ENCODE measurements at regions not wholly inside any gene's neighbourhood (a gene's known extent, or its start where the extent isn't known, plus 50 kb on each side); places are given as distances from the start of the nearest gene placed in this dataset.

DNA sequence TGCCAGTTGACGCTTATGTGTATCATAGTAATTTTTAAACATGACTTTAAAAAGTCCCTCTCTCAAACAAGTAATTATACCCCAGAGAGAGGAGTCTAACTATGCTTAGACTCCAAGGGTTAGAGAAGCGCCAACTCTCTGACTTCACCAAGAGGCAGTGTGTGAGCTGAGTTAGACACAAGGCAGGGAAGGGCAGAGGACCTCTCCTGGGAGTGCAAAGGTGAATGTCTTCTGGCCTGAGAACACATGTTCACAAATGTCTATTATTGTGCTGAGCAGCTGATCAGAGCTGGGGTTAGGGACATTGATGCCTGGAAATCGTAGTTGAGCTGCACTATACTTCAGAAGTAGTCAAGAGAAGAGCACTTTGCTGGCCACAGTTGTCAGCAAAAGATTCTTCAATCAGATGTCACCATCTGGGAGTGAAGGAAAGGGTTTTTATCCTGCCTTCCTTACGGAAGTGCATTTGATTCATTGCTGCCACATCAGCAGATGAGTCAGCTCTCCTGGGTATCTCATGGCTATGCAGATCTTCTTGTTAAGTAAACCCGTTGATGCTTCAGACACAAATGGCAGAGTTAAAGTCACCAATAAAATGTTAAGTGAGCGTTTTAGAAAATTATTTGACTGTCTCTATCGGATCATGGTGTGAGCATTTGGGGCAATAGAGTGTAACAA is 283.2 kb upstream of the ARGLU1 start:
- Histone ChIP-seq H3K4me3 (ENCODE audit: low read depth in 1 of 2, low read length in 2 of 2) (no peak overlapping the region), H3K36me3 (ENCODE audit: control insufficient read depth in 1 of 2, insufficient read depth in 2 of 2, low read length in 2 of 2) (no peaks in the 10 kb centered on the region), H3K9ac (ENCODE audit: low read depth in 1 of 2, low read length in 2 of 2) (no peak overlapping the region), H3K9me3 (ENCODE audit: control insufficient read depth in 1 of 2, low read length in 2 of 2) (no peaks in the 10 kb centered on the region), H3K4me1 (ENCODE audit: control insufficient read depth in 1 of 2, insufficient read depth in 2 of 2, low read length in 2 of 2) (no peaks in the 10 kb centered on the region), H3K27ac (ENCODE audit: low read depth, low read length) (no peak overlapping the region), H3K27me3 (ENCODE audit: control insufficient read depth in 1 of 2, insufficient read depth in 2 of 2, low read length in 2 of 2) (no peaks in the 10 kb centered on the region)

DNA sequence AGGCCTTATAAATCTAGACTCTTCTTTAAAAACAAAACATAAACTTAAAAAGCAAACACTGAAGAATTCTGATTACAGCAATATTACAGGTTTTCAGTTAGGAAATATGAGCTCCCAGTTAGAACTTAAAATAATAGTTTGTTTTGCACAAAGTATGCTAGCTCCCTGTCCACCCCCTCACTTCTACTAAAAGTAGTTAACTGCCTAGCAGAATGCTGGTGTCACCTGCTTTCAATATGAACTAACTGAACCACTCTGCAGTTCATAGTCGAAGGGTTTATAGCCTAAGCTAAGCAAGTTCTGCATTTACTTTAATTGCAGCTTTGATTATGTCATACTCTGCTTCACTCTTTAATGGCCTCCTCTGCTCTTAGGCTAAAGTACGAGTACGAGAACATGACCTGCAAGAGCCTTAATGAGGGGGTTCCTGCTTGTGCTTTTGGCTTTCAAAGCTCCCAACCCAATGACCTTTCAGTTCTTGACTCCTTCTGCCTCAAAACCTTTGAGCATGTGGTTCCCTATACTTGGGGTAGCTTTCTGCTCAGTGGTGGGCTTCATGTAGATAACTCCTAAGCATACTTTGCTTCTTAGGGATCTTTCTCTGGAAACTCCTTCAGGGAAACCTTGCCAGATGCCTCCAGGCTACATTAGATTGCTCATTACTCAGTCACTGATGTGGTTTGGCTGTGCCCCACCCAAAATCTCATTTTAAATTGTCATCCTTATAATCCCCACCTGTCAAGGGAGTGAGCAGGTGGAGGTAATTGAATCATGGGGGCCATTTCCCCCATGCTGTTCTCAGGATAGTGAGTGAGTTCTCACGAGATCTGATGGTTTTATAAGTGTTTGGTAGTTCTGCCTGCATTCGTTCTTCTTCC is 278.9 kb upstream of the ARGLU1 start:
- H3K27ac ChIP-seq (ENCODE audit: low read depth, low read length): no peak overlapping the region
- no peak overlapping the region for H3K9ac ChIP-seq (ENCODE audit: low read depth in 1 of 2, low read length in 2 of 2)
- H3K27me3 ChIP-seq (ENCODE audit: control insufficient read depth in 1 of 2, insufficient read depth in 2 of 2, low read length in 2 of 2): no peaks in the 10 kb centered on the region
- H3K36me3 ChIP-seq (ENCODE audit: control insufficient read depth in 1 of 2, insufficient read depth in 2 of 2, low read length in 2 of 2): no peaks in the 10 kb centered on the region
- H3K4me1 ChIP-seq (ENCODE audit: control insufficient read depth in 1 of 2, insufficient read depth in 2 of 2, low read length in 2 of 2): no peaks in the 10 kb centered on the region
- H3K9me3 ChIP-seq (ENCODE audit: control insufficient read depth in 1 of 2, low read length in 2 of 2): no peaks in the 10 kb centered on the region
- H3K4me3 ChIP-seq (ENCODE audit: low read depth in 1 of 2, low read length in 2 of 2): no peak overlapping the region

DNA sequence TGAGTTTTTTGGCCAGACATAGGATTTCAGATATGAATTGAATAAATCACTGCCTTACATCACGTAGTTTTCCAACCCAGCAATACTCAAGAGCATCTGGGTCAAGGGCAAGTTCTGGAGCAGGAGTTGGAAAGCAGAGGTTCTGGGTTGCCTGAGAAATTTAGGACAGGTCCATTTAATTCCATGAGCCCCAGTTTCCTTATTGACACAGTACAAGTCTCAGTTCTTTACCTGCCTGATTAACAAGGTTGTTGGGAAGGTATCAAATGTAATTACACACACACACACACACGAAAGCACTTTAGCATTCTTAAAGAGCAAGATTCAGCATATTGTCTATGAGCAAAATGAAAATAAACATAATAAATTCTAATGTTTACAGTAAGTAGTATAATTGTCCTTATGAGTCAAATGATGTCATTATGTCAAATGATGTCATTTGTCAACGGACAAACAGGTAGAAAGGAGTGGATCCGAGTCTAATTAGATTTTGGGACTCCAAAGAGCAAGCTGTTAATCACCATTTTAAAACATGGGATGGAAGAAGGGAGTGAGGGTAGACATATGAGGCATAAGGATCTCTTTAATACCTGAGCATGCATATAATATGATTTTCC is 268.4 kb upstream of the ARGLU1 start:
- Histone ChIP-seq H3K27ac (ENCODE audit: low read depth, low read length) (no peak overlapping the region), H3K4me1 (ENCODE audit: control insufficient read depth in 1 of 2, insufficient read depth in 2 of 2, low read length in 2 of 2) (no peaks in the 10 kb centered on the region), H3K4me3 (ENCODE audit: low read depth in 1 of 2, low read length in 2 of 2) (no peak overlapping the region), H3K9ac (ENCODE audit: low read depth in 1 of 2, low read length in 2 of 2) (no peak overlapping the region), H3K36me3 (ENCODE audit: control insufficient read depth in 1 of 2, insufficient read depth in 2 of 2, low read length in 2 of 2) (no peaks in the 10 kb centered on the region), H3K9me3 (ENCODE audit: control insufficient read depth in 1 of 2, low read length in 2 of 2) (no peaks in the 10 kb centered on the region), H3K27me3 (ENCODE audit: control insufficient read depth in 1 of 2, insufficient read depth in 2 of 2, low read length in 2 of 2) (no peaks in the 10 kb centered on the region)

DNA sequence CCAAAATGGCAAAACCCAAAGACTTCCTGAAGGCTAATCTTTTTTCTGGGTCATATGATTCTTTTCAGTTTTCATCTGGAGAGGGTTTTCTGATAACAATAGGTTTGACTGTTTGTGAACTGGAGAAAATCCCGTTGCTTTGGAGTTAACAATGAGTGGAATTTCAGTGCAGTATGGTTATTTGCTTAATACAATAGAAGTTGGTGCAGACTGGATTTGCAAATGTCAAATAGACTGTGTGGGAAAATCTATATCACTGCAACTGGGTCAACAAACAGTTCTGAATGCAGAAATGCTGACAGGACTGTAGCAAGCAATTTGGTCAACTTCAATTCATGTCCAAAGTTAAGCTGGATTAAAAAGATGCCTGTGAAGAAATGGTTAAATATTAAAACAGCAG is 267.5 kb upstream of the ARGLU1 start:
- Histone ChIP-seq H3K4me1 (ENCODE audit: control insufficient read depth in 1 of 2, insufficient read depth in 2 of 2, low read length in 2 of 2) (no peaks in the 10 kb centered on the region), H3K4me3 (ENCODE audit: low read depth in 1 of 2, low read length in 2 of 2) (no peak overlapping the region), H3K27me3 (ENCODE audit: control insufficient read depth in 1 of 2, insufficient read depth in 2 of 2, low read length in 2 of 2) (no peaks in the 10 kb centered on the region), H3K9me3 (ENCODE audit: control insufficient read depth in 1 of 2, low read length in 2 of 2) (no peaks in the 10 kb centered on the region), H3K27ac (ENCODE audit: low read depth, low read length) (no peak overlapping the region), H3K36me3 (ENCODE audit: control insufficient read depth in 1 of 2, insufficient read depth in 2 of 2, low read length in 2 of 2) (no peaks in the 10 kb centered on the region), H3K9ac (ENCODE audit: low read depth in 1 of 2, low read length in 2 of 2) (no peak overlapping the region)

DNA sequence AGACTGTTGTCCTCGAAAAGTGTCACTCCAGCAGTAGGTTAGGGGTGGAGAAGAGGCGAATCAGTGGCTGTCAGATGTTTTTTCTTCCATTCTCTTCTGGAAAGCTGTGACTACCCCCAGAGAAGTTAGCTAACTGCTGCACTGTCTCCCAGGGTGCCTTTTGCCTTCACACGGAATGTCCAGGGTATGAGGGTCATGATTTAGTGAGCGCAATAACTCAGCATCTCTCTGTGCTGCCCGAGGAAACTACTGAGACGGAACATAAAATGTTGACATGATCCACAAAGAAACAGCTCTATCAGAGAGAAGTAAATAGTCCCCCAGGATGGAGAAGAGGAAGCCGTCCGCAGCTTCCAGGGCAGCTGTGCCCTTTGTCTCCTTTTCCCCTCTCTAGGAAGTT is 254.0 kb upstream of the ARGLU1 start:
- H3K9me3 ChIP-seq (ENCODE audit: control insufficient read depth in 1 of 2, low read length in 2 of 2): no peaks in the 10 kb centered on the region
- no peak overlapping the region for H3K27ac ChIP-seq (ENCODE audit: low read depth, low read length)
- no peaks in the 10 kb centered on the region for H3K36me3 ChIP-seq (ENCODE audit: control insufficient read depth in 1 of 2, insufficient read depth in 2 of 2, low read length in 2 of 2)
- no peak overlapping the region for H3K9ac ChIP-seq (ENCODE audit: low read depth in 1 of 2, low read length in 2 of 2)
- no peaks in the 10 kb centered on the region for H3K27me3 ChIP-seq (ENCODE audit: control insufficient read depth in 1 of 2, insufficient read depth in 2 of 2, low read length in 2 of 2)
- no peaks in the 10 kb centered on the region for H3K4me1 ChIP-seq (ENCODE audit: control insufficient read depth in 1 of 2, insufficient read depth in 2 of 2, low read length in 2 of 2)
- no peak overlapping the region for H3K4me3 ChIP-seq (ENCODE audit: low read depth in 1 of 2, low read length in 2 of 2)

DNA sequence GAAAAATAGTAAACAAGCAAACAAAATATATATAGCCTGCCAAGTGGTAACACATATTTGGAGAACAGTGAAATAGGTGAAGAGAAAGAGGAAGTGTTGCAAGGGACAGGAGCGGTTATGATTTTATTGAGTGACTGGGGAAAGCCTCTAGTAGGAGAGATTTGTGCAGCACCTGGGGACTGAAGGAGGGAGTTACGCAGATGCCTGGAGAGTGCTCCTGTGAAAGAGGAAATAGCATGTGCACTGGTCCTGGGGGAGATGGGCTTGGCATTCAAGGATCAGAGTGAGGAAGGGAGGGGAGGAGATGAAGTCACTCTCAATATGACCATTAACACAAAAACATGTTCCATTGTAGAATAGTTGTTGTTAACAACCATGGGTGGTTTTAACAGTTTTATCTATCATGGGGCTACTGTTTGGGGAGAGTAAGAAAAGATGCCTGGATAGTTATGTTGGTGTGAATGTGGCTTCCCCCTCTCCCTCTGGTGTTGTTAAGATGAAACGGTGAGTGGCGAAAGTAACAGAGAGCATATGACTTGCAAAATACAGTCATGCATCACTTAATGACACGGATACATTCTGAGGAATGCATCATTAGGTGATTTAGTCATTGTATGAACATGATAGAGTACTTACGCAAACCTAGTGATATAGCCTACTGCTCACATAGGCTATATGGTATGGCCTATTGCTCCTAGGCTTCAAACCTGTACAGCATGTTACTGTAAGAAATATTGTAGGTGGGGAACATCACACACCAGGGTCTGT is 251.7 kb upstream of the ARGLU1 start:
- Histone ChIP-seq H3K27me3 (ENCODE audit: control insufficient read depth in 1 of 2, insufficient read depth in 2 of 2, low read length in 2 of 2) (no peaks in the 10 kb centered on the region), H3K4me3 (ENCODE audit: low read depth in 1 of 2, low read length in 2 of 2) (no peak overlapping the region), H3K9me3 (ENCODE audit: control insufficient read depth in 1 of 2, low read length in 2 of 2) (no peaks in the 10 kb centered on the region), H3K27ac (ENCODE audit: low read depth, low read length) (no peak overlapping the region), H3K9ac (ENCODE audit: low read depth in 1 of 2, low read length in 2 of 2) (no peak overlapping the region), H3K4me1 (ENCODE audit: control insufficient read depth in 1 of 2, insufficient read depth in 2 of 2, low read length in 2 of 2) (no peaks in the 10 kb centered on the region), H3K36me3 (ENCODE audit: control insufficient read depth in 1 of 2, insufficient read depth in 2 of 2, low read length in 2 of 2) (no peaks in the 10 kb centered on the region)

DNA sequence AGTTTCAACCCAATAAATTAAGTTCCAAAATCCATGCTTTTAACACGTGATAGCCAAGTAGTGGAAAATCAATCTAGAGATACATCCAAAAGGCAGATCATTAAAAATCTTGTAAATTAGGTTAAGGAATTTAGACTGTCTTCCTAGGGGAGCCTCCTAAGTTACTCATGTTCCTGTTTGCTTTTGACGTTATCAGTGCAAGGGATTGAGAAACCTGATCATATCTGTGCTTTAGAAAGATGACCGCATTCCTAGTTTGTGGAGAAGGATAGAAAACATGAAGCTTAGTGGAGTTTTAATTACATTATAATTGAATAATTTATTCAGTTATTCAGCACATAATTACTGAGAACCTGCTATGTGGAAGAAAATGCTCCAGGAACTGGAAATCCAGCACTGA is 251.0 kb upstream of the ARGLU1 start:
- H3K9me3 ChIP-seq (ENCODE audit: control insufficient read depth in 1 of 2, low read length in 2 of 2): no peaks in the 10 kb centered on the region
- H3K27me3 ChIP-seq (ENCODE audit: control insufficient read depth in 1 of 2, insufficient read depth in 2 of 2, low read length in 2 of 2): no peaks in the 10 kb centered on the region
- H3K27ac ChIP-seq (ENCODE audit: low read depth, low read length): no peak overlapping the region
- no peaks in the 10 kb centered on the region for H3K36me3 ChIP-seq (ENCODE audit: control insufficient read depth in 1 of 2, insufficient read depth in 2 of 2, low read length in 2 of 2)
- no peaks in the 10 kb centered on the region for H3K4me1 ChIP-seq (ENCODE audit: control insufficient read depth in 1 of 2, insufficient read depth in 2 of 2, low read length in 2 of 2)
- H3K4me3 ChIP-seq (ENCODE audit: low read depth in 1 of 2, low read length in 2 of 2): no peak overlapping the region
- H3K9ac ChIP-seq (ENCODE audit: low read depth in 1 of 2, low read length in 2 of 2): no peak overlapping the region

DNA sequence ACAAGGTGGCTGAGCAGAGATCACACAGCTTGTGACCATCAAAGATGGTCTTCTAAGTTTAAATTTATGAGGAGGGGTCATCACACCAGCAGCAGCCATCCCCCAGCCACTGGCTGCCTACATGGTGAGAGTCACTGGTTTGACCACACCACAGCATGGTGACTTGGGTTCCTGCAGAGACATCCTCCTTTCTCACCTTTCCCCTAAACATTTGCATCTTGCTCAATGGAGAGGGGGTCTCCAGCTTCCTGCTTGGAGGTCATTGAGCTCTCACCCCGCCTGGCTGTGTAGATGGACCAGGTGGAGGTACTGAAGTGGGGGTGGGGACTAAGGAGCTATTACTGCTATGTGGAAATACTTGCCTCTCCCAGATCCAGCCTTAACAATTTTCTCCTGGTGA is 247.6 kb upstream of the ARGLU1 start:
- Histone ChIP-seq H3K4me1 (ENCODE audit: control insufficient read depth in 1 of 2, insufficient read depth in 2 of 2, low read length in 2 of 2) (no peaks in the 10 kb centered on the region), H3K27me3 (ENCODE audit: control insufficient read depth in 1 of 2, insufficient read depth in 2 of 2, low read length in 2 of 2) (no peaks in the 10 kb centered on the region), H3K36me3 (ENCODE audit: control insufficient read depth in 1 of 2, insufficient read depth in 2 of 2, low read length in 2 of 2) (no peaks in the 10 kb centered on the region), H3K27ac (ENCODE audit: low read depth, low read length) (no peak overlapping the region), H3K4me3 (ENCODE audit: low read depth in 1 of 2, low read length in 2 of 2) (no peak overlapping the region), H3K9ac (ENCODE audit: low read depth in 1 of 2, low read length in 2 of 2) (no peak overlapping the region), H3K9me3 (ENCODE audit: control insufficient read depth in 1 of 2, low read length in 2 of 2) (no peaks in the 10 kb centered on the region)

DNA sequence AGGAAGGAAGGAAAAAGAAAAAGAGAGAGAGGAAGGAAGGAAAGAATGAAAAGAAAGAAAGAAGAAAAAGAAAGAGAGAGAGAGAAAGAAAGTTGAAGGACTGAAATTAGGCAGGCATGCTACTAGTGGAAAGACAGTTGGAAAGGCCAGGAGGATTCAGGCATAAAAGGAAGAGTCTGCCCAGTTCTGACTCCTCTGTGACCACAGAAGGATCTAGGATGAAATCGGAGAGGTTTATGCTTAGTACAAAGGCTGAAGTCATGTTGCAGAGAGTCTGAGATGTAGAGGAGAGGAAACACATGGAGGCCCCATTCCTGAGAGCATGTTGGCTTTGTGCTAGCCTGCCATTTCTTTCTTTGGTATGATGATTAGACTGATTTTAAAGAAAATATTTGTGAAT is 246.5 kb upstream of the ARGLU1 start:
- H3K4me1 ChIP-seq (ENCODE audit: control insufficient read depth in 1 of 2, insufficient read depth in 2 of 2, low read length in 2 of 2): no peaks in the 10 kb centered on the region
- no peaks in the 10 kb centered on the region for H3K9me3 ChIP-seq (ENCODE audit: control insufficient read depth in 1 of 2, low read length in 2 of 2)
- H3K36me3 ChIP-seq (ENCODE audit: control insufficient read depth in 1 of 2, insufficient read depth in 2 of 2, low read length in 2 of 2): no peaks in the 10 kb centered on the region
- H3K4me3 ChIP-seq (ENCODE audit: low read depth in 1 of 2, low read length in 2 of 2): no peak overlapping the region
- no peak overlapping the region for H3K9ac ChIP-seq (ENCODE audit: low read depth in 1 of 2, low read length in 2 of 2)
- H3K27me3 ChIP-seq (ENCODE audit: control insufficient read depth in 1 of 2, insufficient read depth in 2 of 2, low read length in 2 of 2): no peaks in the 10 kb centered on the region
- H3K27ac ChIP-seq (ENCODE audit: low read depth, low read length): no peak overlapping the region

DNA sequence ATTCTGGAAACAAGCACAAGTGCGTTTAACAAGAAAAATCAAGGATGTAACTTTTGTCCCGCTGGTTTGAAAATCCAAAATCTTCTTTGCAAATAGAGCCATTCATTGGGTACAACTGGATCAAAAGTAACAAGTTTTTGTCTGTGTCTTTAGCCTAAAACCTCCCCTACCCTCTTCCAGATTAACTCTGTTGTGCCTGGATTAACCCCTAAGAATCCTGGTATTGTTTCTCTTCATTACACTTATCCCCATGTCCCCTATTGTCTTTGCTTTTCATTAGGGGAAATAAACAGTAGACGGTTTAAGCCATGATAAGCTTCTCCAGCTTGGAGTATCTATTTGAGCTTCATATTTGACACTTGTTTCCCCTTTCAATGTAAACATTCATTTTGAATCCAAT is 242.1 kb upstream of the ARGLU1 start:
- Histone ChIP-seq H3K4me3 (ENCODE audit: low read depth in 1 of 2, low read length in 2 of 2) (no peak overlapping the region), H3K36me3 (ENCODE audit: control insufficient read depth in 1 of 2, insufficient read depth in 2 of 2, low read length in 2 of 2) (no peaks in the 10 kb centered on the region), H3K4me1 (ENCODE audit: control insufficient read depth in 1 of 2, insufficient read depth in 2 of 2, low read length in 2 of 2) (no peaks in the 10 kb centered on the region), H3K9ac (ENCODE audit: low read depth in 1 of 2, low read length in 2 of 2) (no peak overlapping the region), H3K27me3 (ENCODE audit: control insufficient read depth in 1 of 2, insufficient read depth in 2 of 2, low read length in 2 of 2) (no peaks in the 10 kb centered on the region), H3K9me3 (ENCODE audit: control insufficient read depth in 1 of 2, low read length in 2 of 2) (no peaks in the 10 kb centered on the region), H3K27ac (ENCODE audit: low read depth, low read length) (no peak overlapping the region)

All from duodenal mucosa (tissue), 2 donors.